HuH-7 (cell line): ENCODE measurements at regions not wholly inside any gene's neighbourhood (a gene's known extent, or its start where the extent isn't known, plus 50 kb on each side); places are given as distances from the start of the nearest gene placed in this dataset.
"Not testable (repeated sequence)": the region's sequence is repeated elsewhere in the genome, so short reads cannot be mapped to it uniquely, and the experiment has no call there.

Experiments
- DNase-seq: peaks from one replicate; pipeline ENCODE4 v3.0.0; 2011; ENCODE audit warnings: low spot score

DNA sequence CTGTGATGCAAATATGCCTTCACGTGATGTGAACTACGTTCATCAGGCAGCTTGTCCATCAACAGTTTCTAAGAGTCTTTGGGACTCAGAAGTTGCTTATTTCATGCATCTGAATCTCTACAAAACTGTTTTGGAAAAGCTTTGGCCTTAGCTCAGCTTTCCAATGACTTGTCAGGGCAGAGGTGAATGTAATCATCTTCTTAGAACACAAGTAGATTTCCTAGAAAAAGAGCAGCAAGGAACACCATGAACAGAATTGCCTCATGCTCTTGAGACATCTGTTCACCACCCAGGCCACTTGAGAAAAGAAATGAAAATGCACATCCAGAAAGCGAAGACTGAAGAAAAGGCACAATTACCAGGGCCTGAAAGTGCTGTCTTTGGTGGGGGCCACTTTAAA is 105.8 kb upstream of the PDHA1 start:
- no peak for DNase-seq

- no peak for DNase-seq
These were observed 100.3 kb upstream of the PDHA1 start for GRCh38 chrX:19243431-19243830.

DNA sequence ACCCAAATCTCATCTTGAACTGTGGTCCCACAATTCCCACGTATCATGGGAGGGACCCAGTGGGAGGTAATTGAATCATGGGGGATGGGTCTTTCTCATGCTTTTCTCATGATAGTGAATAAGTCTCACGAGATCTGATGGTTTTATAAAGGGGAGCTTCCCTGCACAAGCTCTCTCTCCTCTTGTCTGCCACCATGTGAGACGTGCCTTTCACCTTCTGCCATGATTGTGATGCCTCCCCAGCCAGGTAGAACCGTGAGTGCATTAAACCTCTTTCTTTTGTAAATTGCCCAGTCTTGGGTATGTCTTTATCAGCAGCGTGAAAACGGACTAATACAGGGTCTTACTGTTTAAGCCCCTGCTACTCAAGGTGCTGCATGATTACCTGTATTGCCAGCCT is 98.8 kb upstream of the PDHA1 start:
- DNase-seq: not testable (repeated sequence)

GRCh38 chrX:19245711-19246269 is 97.9 kb upstream of the PDHA1 start:
- peak; percentile 2 for DNase-seq

- no peak for DNase-seq
These were observed 86.7 kb upstream of the PDHA1 start for GRCh38 chrX:19256986-19257385.

DNA sequence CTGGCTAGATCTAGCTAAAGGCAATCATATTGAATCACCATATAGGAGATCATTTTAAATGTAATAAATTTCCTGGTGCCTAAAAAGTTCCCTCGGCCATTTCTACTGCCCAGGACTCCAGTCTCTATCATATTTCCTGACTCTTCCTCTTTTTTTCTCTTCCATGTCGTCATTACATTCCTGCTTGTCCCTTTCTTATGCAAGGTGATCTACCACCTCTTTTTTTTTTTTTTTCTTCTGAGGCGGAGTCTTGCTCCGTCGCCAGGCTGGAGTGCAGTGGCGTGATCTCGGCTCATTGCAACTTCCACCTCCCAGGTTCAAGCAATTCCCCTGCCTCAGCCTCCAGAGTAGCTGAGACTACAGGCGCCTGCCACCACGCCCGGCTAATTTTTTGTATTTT is 82.7 kb upstream of the PDHA1 start:
- not testable (repeated sequence) for DNase-seq

DNA sequence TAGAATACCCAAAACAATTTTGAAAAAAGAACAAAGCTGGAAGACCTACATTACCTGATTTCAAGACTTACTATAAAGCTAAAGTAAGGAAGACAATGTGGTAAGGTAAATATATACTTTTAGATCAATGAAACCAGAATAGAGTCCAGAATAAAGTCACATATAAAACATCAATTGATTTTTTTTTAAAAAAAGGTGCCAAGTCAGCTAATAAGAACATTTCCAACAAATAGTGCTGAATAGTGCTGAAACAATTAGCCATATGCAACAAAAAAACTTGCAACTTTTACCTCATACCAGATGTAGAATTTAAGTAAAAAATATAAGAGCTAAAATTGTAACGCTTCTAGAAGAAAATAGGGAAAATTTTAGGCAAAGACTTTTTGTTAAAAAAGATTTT is 73.0 kb upstream of the PDHA1 start:
- DNase-seq: no peak

DNA sequence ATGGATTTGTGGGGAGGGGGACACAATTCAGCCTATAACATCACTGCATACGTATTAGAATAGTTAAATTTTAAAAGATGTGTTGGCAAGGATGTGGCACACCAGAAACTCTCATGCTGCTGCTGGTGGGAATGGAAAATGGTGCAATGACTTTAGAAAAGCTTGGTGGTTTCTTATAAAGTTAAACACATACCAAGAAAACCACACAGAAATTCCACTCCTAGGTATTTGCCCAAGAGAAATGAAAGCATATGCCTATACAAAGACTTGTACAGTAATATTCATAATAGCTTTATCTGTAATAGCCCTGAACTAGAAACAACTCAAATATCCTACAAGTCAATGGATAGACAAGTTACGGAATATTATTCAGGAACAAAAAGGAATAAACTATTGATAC is 71.3 kb upstream of the PDHA1 start:
- no peak for DNase-seq

DNA sequence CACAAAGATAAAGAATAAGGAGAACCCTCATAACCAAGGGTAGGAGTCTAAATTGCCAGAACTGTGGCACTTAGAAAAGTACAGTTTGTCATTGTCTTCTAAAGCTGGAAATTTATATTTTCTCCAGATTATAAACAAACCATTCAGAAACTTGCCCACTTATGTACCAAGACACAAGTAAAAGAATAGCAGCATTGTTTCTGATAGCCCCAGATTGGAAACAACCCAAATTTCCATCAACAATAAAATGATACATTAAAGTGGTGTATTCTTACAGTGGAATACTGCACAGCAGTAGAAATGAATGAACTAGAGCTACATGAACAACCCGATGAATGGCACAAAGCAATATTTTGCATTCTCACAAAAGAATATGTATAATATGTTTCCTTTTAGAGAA is 63.1 kb upstream of the PDHA1 start:
- no peak for DNase-seq

DNA sequence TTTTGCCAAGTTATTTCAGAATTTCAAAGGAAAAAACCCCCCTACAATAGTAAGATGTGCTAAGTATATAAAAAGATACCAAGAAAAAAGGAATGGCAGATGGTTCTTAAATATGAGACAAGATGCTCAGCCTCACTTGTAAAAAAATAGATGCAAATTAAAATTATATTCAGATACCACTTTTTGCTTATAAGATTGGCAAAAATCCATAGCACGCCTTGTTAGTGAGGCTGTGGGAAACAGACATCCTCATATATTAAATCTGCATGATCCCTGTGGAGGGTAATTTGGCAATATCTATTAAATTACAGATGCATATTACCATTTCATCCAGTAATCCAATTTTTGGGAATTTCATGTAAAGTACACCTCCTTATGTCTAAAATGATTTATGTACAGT is 62.5 kb upstream of the PDHA1 start:
- DNase-seq: no peak

DNA sequence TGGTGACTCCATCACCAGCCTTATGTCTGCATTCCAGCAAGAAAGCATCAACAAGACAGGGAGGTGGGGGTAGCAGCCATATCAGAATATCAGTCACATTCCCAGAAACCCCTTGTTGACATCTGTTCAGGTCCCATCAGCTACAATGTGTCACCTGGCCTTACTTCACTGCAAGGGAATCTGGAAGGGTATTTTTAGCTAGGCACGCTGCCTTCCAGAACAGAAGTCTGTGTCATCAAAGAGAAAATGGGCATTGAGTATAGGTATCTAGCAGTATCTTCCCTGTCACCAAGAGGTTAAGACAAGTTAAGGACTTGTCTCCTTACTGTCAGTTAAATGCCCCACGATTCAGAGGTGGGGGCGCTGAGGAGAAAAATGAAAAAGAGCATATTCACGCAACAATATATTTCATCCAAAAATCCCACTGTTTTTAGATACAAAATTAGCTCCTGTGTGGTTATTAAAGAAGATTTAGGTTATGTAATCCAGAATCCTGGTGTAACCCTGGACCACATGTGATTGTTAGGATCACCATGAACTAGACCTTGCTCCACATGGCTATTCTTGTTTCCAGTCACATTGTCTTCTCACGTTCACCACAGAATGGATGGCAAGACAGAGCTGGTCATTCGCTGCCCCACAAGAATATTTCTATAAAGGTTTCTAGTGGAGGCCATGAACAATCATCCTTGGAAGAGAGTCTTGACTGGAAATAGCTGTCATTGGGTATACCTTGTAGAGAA is 60.0 kb upstream of the PDHA1 start:
- DNase-seq: no peak

GRCh38 chrX:19285857-19286256 is 57.9 kb upstream of the PDHA1 start:
- no peak for DNase-seq

DNA sequence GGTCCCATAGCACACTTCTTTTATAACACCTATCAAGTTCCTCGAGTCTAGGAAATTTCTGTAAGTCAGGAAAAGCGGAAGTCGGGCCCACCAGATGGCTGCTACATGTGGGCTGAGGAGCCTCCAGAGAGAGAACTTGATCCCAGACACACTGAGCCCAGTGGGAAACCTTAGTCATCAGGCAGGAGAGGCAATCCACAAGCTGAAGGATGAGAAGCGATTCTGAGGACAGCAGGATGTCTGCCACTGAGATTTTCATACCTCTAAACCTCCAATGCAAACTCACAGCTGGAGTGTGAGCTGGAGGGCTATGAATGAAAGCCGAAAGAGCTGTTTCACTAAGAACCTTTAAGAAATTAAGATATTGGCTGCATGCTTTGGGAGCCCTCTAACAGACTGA is 52.6 kb upstream of the PDHA1 start:
- DNase-seq: no peak

DNA sequence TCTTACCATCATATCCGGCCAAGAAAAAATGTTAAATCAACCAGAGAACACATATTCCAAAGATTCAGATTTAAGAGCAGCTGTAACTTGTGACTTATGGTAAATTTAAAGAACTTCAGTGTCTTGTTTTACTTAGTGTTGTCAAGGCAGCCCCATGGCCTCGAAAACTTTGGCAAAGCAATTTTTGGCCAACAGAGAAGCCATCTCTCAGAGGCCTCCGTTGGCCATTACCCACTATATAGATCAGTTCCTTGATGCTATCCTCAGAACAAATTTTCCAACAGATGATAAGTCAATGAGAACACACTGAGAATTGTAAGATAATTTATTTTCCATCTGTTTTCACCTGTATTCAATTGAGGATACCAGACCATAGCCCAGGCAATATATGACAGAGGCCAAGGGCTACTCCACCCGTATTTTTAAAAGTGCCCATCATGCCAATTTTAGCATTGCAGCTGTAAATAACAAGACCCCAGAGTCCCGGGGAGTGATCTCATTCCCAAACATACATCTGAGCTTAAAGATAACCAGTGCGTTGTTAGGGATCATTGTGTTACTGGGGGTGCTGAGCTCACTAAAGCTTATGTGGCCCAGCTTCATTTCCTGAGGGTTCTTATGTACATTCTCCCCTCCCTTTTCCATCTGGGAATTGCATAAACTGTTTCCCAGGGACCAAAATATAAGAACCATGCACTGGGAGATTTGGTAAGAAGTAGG is 50.0 kb upstream of the PDHA1 start:
- no peak for DNase-seq
